IPS-20b (cell line): ENCODE measurements at regions not wholly inside any gene's neighbourhood (a gene's known extent, or its start where the extent isn't known, plus 50 kb on each side); places are given as distances from the start of the nearest gene placed in this dataset.

Experiments
- H3K27ac ChIP-seq: one replicate; pipeline ENCODE4 v1.5.1; 2013; ENCODE audit warnings: low read length
- H3K27me3 ChIP-seq: 2 replicates; pipeline ENCODE4 v1.6.1; 2013; ENCODE audit warnings: mild to moderate bottlenecking, low read length, inconsistent platforms; ENCODE audit not compliant: insufficient read depth
- H3K36me3 ChIP-seq: 2 replicates; pipeline ENCODE4 v1.6.1; 2013; ENCODE audit warnings: low read depth, mild to moderate bottlenecking, inconsistent platforms, low read length, moderate library complexity; ENCODE audit not compliant: insufficient read depth
- H3K4me1 ChIP-seq: 2 replicates; pipeline ENCODE4 v1.6.1; 2013; ENCODE audit warnings: mild to moderate bottlenecking, control low read depth, inconsistent platforms, low read length, moderate library complexity; ENCODE audit not compliant: insufficient read depth
- H3K4me3 ChIP-seq: 2 replicates; pipeline ENCODE4 v1.5.1; 2013; ENCODE audit warnings: mild to moderate bottlenecking, low read length, inconsistent platforms
- H3K9ac ChIP-seq: 2 replicates; pipeline ENCODE4 v1.6.1; 2013; ENCODE audit warnings: low read depth, mild to moderate bottlenecking, inconsistent platforms, low read length, moderate library complexity
- H3K9me3 ChIP-seq: 2 replicates; pipeline ENCODE4 v1.6.1; 2013; ENCODE audit warnings: mild to moderate bottlenecking, low read depth, low read length, inconsistent platforms; ENCODE audit not compliant: insufficient read depth

- Histone ChIP-seq H3K27ac (no peak overlapping the region), H3K36me3 (no peaks in the 10 kb centered on the region), H3K4me1 (peaks cover 13% of the 10 kb centered on the region; the same call in 1 of the 2 replicates), H3K4me3 (no peak overlapping the region), H3K9ac (no peak overlapping the region), H3K9me3 (no peaks in the 10 kb centered on the region), H3K27me3 (no peaks in the 10 kb centered on the region)
Measured at GRCh38 chr12:46456356-46457334, 84.1 kb upstream of the SLC38A2 start.

GRCh38 chr12:46455648-46456352 is 83.2 kb upstream of the SLC38A2 start:
- no peaks in the 10 kb centered on the region for H3K9me3 ChIP-seq
- H3K9ac ChIP-seq, result no peak overlapping the region
- H3K4me1 ChIP-seq, result peaks cover 13% of the 10 kb centered on the region; the same call in 1 of the 2 replicates
- H3K27ac ChIP-seq, result no peak overlapping the region
- H3K36me3 ChIP-seq, result no peaks in the 10 kb centered on the region
- no peaks in the 10 kb centered on the region for H3K27me3 ChIP-seq
- no peak overlapping the region for H3K4me3 ChIP-seq

- Histone ChIP-seq H3K36me3 (no peaks in the 10 kb centered on the region), H3K27me3 (no peaks in the 10 kb centered on the region), H3K4me1 (peaks cover 15% of the 10 kb centered on the region), H3K9ac (no peak overlapping the region), H3K9me3 (no peaks in the 10 kb centered on the region), H3K4me3 (no peak overlapping the region), H3K27ac (no peak overlapping the region)
Measured at GRCh38 chr12:46454981-46455380, 82.4 kb upstream of the SLC38A2 start.

- peaks cover 8% of the 10 kb centered on the region for H3K4me1 ChIP-seq
- no peaks in the 10 kb centered on the region for H3K36me3 ChIP-seq
- H3K9me3 ChIP-seq, result no peaks in the 10 kb centered on the region
- no peak overlapping the region for H3K27ac ChIP-seq
- H3K27me3 ChIP-seq, result no peaks in the 10 kb centered on the region
- H3K9ac ChIP-seq, result no peak overlapping the region
- H3K4me3 ChIP-seq, result no peak overlapping the region
Measured at GRCh38 chr12:46453428-46453827, 80.9 kb upstream of the SLC38A2 start.

- Histone ChIP-seq H3K27ac (no peak overlapping the region), H3K36me3 (no peaks in the 10 kb centered on the region), H3K9me3 (no peaks in the 10 kb centered on the region), H3K27me3 (no peaks in the 10 kb centered on the region), H3K9ac (no peak overlapping the region), H3K4me1 (peaks cover 6% of the 10 kb centered on the region), H3K4me3 (no peak overlapping the region)
Measured at GRCh38 chr12:46452776-46453175, 80.2 kb upstream of the SLC38A2 start.

- Histone ChIP-seq H3K9me3 (no peaks in the 10 kb centered on the region), H3K4me1 (peaks cover 6% of the 10 kb centered on the region), H3K27me3 (no peaks in the 10 kb centered on the region), H3K27ac (no peak overlapping the region), H3K9ac (no peak overlapping the region), H3K4me3 (no peak overlapping the region), H3K36me3 (no peaks in the 10 kb centered on the region)
Measured at GRCh38 chr12:46452061-46452615, 79.6 kb upstream of the SLC38A2 start.

GRCh38 chr12:46451276-46452021 is 78.9 kb upstream of the SLC38A2 start:
- Histone ChIP-seq H3K27me3 (no peaks in the 10 kb centered on the region), H3K36me3 (no peaks in the 10 kb centered on the region), H3K9me3 (no peaks in the 10 kb centered on the region), H3K4me1 (peaks cover 6% of the 10 kb centered on the region), H3K9ac (no peak overlapping the region), H3K27ac (no peak overlapping the region), H3K4me3 (no peak overlapping the region)

GRCh38 chr12:46450279-46450748 is 77.7 kb upstream of the SLC38A2 start:
- Histone ChIP-seq H3K36me3 (no peaks in the 10 kb centered on the region), H3K4me1 (peaks cover 6% of the 10 kb centered on the region), H3K27me3 (no peaks in the 10 kb centered on the region), H3K27ac (no peak overlapping the region), H3K9ac (no peak overlapping the region), H3K9me3 (no peaks in the 10 kb centered on the region), H3K4me3 (no peak overlapping the region)

GRCh38 chr12:46449856-46450255 is 77.3 kb upstream of the SLC38A2 start:
- Histone ChIP-seq H3K4me1 (peaks cover 6% of the 10 kb centered on the region), H3K9ac (no peak overlapping the region), H3K9me3 (no peaks in the 10 kb centered on the region), H3K4me3 (no peak overlapping the region), H3K27me3 (no peaks in the 10 kb centered on the region), H3K36me3 (no peaks in the 10 kb centered on the region), H3K27ac (no peak overlapping the region)

- no peak overlapping the region for H3K27ac ChIP-seq
- no peak overlapping the region for H3K9ac ChIP-seq
- peaks cover 6% of the 10 kb centered on the region for H3K4me1 ChIP-seq
- no peaks in the 10 kb centered on the region for H3K36me3 ChIP-seq
- H3K4me3 ChIP-seq, result no peak overlapping the region
- H3K9me3 ChIP-seq, result no peaks in the 10 kb centered on the region
- H3K27me3 ChIP-seq, result no peaks in the 10 kb centered on the region
Measured at GRCh38 chr12:46449316-46449715, 76.7 kb upstream of the SLC38A2 start.

- no peaks in the 10 kb centered on the region for H3K36me3 ChIP-seq
- no peak overlapping the region for H3K9ac ChIP-seq
- no peaks in the 10 kb centered on the region for H3K27me3 ChIP-seq
- H3K4me3 ChIP-seq, result no peak overlapping the region
- peaks cover 6% of the 10 kb centered on the region for H3K4me1 ChIP-seq
- no peaks in the 10 kb centered on the region for H3K9me3 ChIP-seq
- H3K27ac ChIP-seq, result no peak overlapping the region
Measured at GRCh38 chr12:46446645-46447044, 74.1 kb upstream of the SLC38A2 start.
